ENCODE measurements at regions not wholly inside any gene's neighbourhood (a gene's known extent, or its start where the extent isn't known, plus 50 kb on each side); places are given as distances from the start of the nearest gene placed in this dataset.

DNA sequence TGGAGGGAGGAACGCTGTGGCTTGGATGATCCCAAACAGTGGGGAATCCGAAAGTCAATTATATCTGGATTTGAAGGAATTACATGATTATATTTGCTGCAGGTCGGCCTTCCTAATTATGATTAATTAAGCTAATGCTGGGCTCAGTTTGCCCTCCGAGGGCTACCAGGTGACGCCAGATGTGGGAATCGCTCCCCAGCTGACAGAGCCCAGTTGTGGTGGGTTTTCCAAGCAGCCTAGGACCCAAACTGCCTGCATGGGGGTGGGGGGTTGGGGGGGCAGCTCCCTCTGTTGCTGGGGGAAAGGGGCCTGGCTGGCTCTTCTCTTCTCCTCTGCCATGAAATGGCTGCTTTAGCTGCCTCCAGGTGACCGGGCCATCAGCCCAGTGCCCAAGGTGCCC, 147.6 kb upstream of the C1orf174 start:
- DNase-seq, result no peak

DNA sequence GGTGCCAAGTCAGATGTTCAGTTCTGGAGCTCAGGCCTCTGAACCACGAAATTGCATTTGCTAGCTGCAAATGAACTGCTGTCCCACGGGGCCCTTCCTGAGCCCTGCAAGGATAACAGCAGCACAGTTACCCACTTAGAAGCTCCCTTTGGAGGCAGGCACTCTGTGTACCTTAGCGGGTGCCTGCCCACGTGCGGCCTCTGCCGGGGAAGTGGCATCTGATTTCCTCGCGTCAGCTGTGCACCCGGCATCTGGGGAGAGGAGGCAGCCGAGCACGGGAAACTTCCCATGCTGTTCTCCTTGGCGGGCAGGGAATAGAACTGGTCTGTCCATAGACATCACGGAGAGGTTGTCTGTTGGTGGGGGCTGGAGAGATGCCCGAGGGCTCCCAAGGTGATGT, 148.0 kb upstream of the C1orf174 start:
- DNase-seq, result no peak

DNA sequence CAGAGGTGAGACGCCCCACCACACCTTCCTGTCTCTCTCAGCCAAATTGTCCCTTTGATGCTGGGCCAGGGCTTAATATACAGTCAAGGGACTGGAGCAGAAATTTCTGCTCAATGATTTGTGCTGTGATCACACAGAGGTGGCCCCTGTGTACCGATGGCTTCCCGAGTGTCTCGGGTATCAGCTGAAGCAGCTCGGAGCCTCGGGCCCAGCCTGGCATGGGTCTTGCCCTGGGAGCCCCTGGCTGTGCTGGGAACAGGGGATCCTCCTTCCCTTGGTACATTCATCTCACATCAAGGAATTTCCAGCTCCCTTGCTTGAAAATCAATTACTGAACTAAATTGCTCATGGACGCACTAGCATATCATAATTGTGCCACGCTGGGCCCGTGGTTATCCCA, 148.8 kb upstream of the C1orf174 start:
- no peak for DNase-seq

GRCh38 chr1:4050998-4051397, 150.9 kb upstream of the C1orf174 start:
- no peak for DNase-seq

DNA sequence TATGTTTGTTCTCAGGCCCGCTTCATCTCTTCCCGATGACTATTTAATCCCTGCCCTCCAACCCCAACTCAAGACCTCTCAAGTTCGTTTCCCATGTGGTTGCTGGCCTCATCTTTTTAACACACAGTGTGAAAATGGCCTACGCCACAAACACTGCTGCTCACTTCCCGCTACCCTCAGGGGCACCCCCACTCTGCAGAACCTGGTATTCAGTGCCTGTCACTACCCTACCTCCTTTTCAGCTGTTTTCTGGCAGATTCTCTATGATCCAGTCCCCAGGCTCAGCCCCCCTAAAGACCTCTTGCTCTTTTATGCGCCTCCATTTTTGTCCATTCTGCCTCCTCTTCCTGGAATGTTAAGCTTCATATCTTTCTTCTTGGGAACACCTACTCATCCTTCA, 152.6 kb upstream of the C1orf174 start:
- no peak for DNase-seq

- DNase-seq, result no peak
These were observed 153.2 kb upstream of the C1orf174 start for GRCh38 chr1:4053160-4053748.

DNA sequence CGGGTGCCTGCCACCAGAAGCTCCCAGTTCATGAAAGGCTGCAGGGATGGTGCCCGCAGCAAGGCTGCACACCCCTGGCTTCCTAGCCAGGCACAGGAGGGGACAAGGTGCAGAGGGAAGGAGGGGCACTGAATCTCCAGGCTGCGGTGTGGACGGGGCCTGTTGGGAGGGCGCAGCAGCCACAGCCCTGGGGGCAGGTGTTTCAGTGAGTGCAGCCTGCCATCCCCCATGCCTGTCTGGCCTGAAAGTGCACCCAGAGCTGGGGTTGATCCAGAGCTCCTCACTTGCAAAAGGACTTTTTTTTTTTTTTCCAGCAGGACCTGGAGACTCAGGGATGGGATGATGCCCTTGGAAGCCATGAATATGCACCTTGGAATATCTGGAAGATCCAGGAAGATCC, 153.7 kb upstream of the C1orf174 start:
- DNase-seq, result no peak

GRCh38 chr1:4055294-4055967, 155.4 kb upstream of the C1orf174 start:
- DNase-seq, result no peak

DNA sequence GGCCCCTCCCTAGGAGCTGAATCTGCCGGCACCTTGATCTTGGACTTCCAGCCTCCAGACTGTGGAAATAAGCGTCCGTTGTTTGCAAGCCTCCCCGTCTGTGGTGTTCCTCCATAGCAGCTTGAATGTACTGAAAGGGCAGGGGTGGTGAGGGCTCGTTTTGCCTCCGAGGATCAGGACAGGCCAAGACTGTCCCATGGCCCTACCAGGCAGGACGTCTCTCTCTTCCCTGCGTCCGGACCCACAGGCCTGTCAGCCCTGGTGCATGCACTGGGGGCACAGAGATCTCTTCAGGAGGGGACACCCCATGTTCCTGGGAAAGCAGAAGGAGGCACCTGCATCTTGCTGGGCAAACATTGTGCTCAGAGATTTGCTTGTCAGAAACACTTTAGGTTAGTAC, 156.3 kb upstream of the C1orf174 start:
- no peak for DNase-seq

GRCh38 chr1:4056989-4057388, 156.9 kb upstream of the C1orf174 start:
- DNase-seq, result no peak

GRCh38 chr1:4057603-4058002, 157.5 kb upstream of the C1orf174 start:
- DNase-seq, result no peak

GRCh38 chr1:4058122-4058521, 158.1 kb upstream of the C1orf174 start:
- DNase-seq, result no peak

- no peak for DNase-seq
These were observed 158.6 kb upstream of the C1orf174 start for GRCh38 chr1:4058706-4059105.

GRCh38 chr1:4059270-4059669, 159.2 kb upstream of the C1orf174 start:
- no peak for DNase-seq

GRCh38 chr1:4060850-4061249, 160.8 kb upstream of the C1orf174 start:
- no peak for DNase-seq

DNA sequence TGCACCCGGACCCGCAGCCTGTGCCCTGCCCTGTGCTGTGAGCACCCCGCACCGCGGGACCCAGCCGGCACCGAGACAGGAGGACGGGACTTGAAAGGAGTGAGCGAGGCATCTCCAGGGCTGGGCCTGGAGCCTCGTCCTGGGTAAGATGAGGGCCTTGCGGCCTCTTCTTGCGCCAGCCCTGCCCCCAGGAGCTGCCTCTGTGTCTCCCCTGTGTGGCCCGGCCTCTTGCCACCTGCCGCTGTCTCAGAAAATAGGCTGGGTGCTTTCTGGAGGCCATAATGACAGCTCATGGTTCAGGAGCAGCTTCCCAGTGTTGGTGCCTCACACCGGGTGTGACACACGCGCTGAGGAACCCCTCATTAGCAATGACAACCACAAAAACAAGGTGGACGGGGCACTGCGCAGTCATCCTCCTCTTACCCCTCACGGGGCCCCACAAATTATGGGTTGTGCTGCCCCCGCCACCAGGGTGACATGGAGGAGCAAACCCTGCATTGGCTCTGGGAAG, 161.5 kb upstream of the C1orf174 start:
- DNase-seq, result no peak

GRCh38 chr1:4062041-4062440, 162.0 kb upstream of the C1orf174 start:
- DNase-seq, result no peak

- DNase-seq, result no peak
These were observed 162.5 kb upstream of the C1orf174 start for GRCh38 chr1:4062560-4062959.

DNA sequence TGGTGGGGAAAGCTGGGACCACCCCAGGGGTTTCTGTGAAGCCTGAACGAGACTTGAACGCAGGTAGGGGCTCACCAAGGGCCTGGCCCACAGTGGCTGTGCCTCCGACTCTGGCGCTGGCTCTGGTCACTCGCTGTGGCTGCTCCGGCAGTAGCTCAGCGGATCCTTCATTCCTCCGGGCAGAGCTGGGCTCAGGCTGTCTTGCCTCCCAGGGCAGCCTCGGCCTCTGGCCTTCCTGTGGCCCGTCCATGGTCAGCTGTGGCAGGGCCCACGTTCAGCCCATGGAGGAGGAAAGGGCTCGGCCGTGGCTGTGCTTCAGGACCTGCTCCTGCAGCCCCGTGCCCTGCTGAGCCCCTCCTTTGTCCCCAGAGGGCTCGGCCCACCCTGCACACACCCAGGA, 162.9 kb upstream of the C1orf174 start:
- no peak for DNase-seq

- DNase-seq, result no peak
These were observed 163.4 kb upstream of the C1orf174 start for GRCh38 chr1:4063516-4063915.

- DNase-seq, result no peak
These were observed 164.2 kb upstream of the C1orf174 start for GRCh38 chr1:4064150-4064889.

GRCh38 chr1:4066860-4067599, 167.0 kb upstream of the C1orf174 start:
- no peak for DNase-seq

GRCh38 chr1:4068076-4068475, 168.0 kb upstream of the C1orf174 start:
- DNase-seq, result no peak

Data from CD4-positive, alpha-beta T cell treated with Interleukin-17A for 1 hour (primary cell).